ENCODE measurements at regions not wholly inside any gene's neighbourhood (a gene's known extent, or its start where the extent isn't known, plus 50 kb on each side); places are given as distances from the start of the nearest gene placed in this dataset.

- H3K4me2 ChIP-seq: no peak overlapping the region
- Mint-ChIP-seq H3K4me3 (no peak overlapping the region), H3K27ac (no peak overlapping the region), H3K9me3 (peaks cover 12% of the 10 kb centered on the region), H3K4me1 (no peaks in the 10 kb centered on the region), H3K27me3 (ENCODE audit: insufficient read depth, low read depth) (peaks cover 53% of the 10 kb centered on the region), H3K36me3 (no peaks in the 10 kb centered on the region)
- no peak overlapping the region for H3K9ac ChIP-seq
- no peak overlapping the region for H3K27ac ChIP-seq
- TF ChIP-seq CTCF (IDR thresholded peaks at IDR 0.05): no peak
- TF ChIP-seq EZH2 (IDR thresholded peaks at IDR 0.05): no peak
- no peak for TF ChIP-seq EZH2phosphoT487 (IDR thresholded peaks at IDR 0.05)
- H3K36me3 ChIP-seq: no peaks in the 10 kb centered on the region
- DNase-seq (ENCODE audit: low spot score): no peak
- no peak overlapping the region for H2AFZ ChIP-seq (replicated peaks)
- H3K79me2 ChIP-seq (ENCODE audit: low read depth): no peaks in the 10 kb centered on the region
- no peak overlapping the region for H3K4me3 ChIP-seq
- H3K27me3 ChIP-seq: peaks cover 73% of the 10 kb centered on the region
- no peaks in the 10 kb centered on the region for H3K9me3 ChIP-seq (ENCODE audit: low read depth)
- H3F3A ChIP-seq (ENCODE audit: low read depth): no peaks in the 10 kb centered on the region
- H4K20me1 ChIP-seq (ENCODE audit: low read depth): peaks cover 32% of the 10 kb centered on the region
- H3K4me1 ChIP-seq: no peaks in the 10 kb centered on the region
Observed at GRCh38 chr3:94739420-94739819, 676.6 kb downstream of the NSUN3 start.

- TF ChIP-seq EZH2phosphoT487 (IDR thresholded peaks at IDR 0.05): no peak
- TF ChIP-seq EZH2 (IDR thresholded peaks at IDR 0.05): no peak
- no peak for TF ChIP-seq CTCF (IDR thresholded peaks at IDR 0.05)
- Histone ChIP-seq H2AFZ (replicated peaks) (no peak overlapping the region), H3K27me3 (no peaks in the 10 kb centered on the region), H4K20me1 (ENCODE audit: low read depth) (no peaks in the 10 kb centered on the region), H3K9me3 (ENCODE audit: low read depth) (no peaks in the 10 kb centered on the region), H3K27ac (no peak overlapping the region), H3K4me2 (no peak overlapping the region), H3F3A (ENCODE audit: low read depth) (no peaks in the 10 kb centered on the region), H3K9ac (no peak overlapping the region), H3K79me2 (ENCODE audit: low read depth) (no peaks in the 10 kb centered on the region), H3K36me3 (no peaks in the 10 kb centered on the region), H3K4me3 (no peak overlapping the region), H3K4me1 (no peaks in the 10 kb centered on the region)
- Mint-ChIP-seq H3K4me1 (no peaks in the 10 kb centered on the region), H3K27ac (no peak overlapping the region), H3K9me3 (no peaks in the 10 kb centered on the region), H3K36me3 (no peaks in the 10 kb centered on the region), H3K27me3 (ENCODE audit: insufficient read depth, low read depth) (peaks cover 2% of the 10 kb centered on the region), H3K4me3 (no peak overlapping the region)
- DNase-seq (ENCODE audit: low spot score): no peak
Observed at GRCh38 chr3:94758751-94759150, 695.9 kb downstream of the NSUN3 start.

GRCh38 chr3:94772402-94772801 is 709.5 kb downstream of the NSUN3 start:
- H3K79me2 ChIP-seq (ENCODE audit: low read depth): no peaks in the 10 kb centered on the region
- H3K27ac ChIP-seq: no peak overlapping the region
- no peaks in the 10 kb centered on the region for H3K36me3 Mint-ChIP-seq
- H3K27me3 ChIP-seq: no peaks in the 10 kb centered on the region
- no peak overlapping the region for H3K4me3 ChIP-seq
- H3K27ac Mint-ChIP-seq: no peak overlapping the region
- H3K4me2 ChIP-seq: no peak overlapping the region
- no peak overlapping the region for H3K4me3 Mint-ChIP-seq
- no peak for DNase-seq (ENCODE audit: low spot score)
- no peaks in the 10 kb centered on the region for H3K4me1 ChIP-seq
- H4K20me1 ChIP-seq (ENCODE audit: low read depth): no peaks in the 10 kb centered on the region
- H3K4me1 Mint-ChIP-seq: no peaks in the 10 kb centered on the region
- no peaks in the 10 kb centered on the region for H3K27me3 Mint-ChIP-seq (ENCODE audit: insufficient read depth, low read depth)
- H2AFZ ChIP-seq (replicated peaks): no peak overlapping the region
- TF ChIP-seq EZH2 (IDR thresholded peaks at IDR 0.05) (no peak), EZH2phosphoT487 (IDR thresholded peaks at IDR 0.05) (no peak), CTCF (IDR thresholded peaks at IDR 0.05) (no peak)
- no peaks in the 10 kb centered on the region for H3K9me3 ChIP-seq (ENCODE audit: low read depth)
- H3K9ac ChIP-seq: no peak overlapping the region
- H3F3A ChIP-seq (ENCODE audit: low read depth): no peaks in the 10 kb centered on the region
- no peaks in the 10 kb centered on the region for H3K9me3 Mint-ChIP-seq
- H3K36me3 ChIP-seq: no peaks in the 10 kb centered on the region

- H3K27me3 Mint-ChIP-seq (ENCODE audit: insufficient read depth, low read depth): no peaks in the 10 kb centered on the region
- H3K9ac ChIP-seq: no peak overlapping the region
- no peak overlapping the region for H3K4me3 ChIP-seq
- H3K27ac ChIP-seq: no peak overlapping the region
- H3K4me3 Mint-ChIP-seq: no peak overlapping the region
- no peak overlapping the region for H3K4me2 ChIP-seq
- no peaks in the 10 kb centered on the region for H4K20me1 ChIP-seq (ENCODE audit: low read depth)
- DNase-seq (ENCODE audit: low spot score): no peak
- no peaks in the 10 kb centered on the region for H3K27me3 ChIP-seq
- no peaks in the 10 kb centered on the region for H3K79me2 ChIP-seq (ENCODE audit: low read depth)
- no peaks in the 10 kb centered on the region for H3F3A ChIP-seq (ENCODE audit: low read depth)
- H3K36me3 Mint-ChIP-seq: no peaks in the 10 kb centered on the region
- H3K4me1 ChIP-seq: no peaks in the 10 kb centered on the region
- TF ChIP-seq CTCF (IDR thresholded peaks at IDR 0.05) (no peak), EZH2 (IDR thresholded peaks at IDR 0.05) (no peak), EZH2phosphoT487 (IDR thresholded peaks at IDR 0.05) (no peak)
- no peaks in the 10 kb centered on the region for H3K4me1 Mint-ChIP-seq
- no peak overlapping the region for H2AFZ ChIP-seq (replicated peaks)
- H3K9me3 Mint-ChIP-seq: no peaks in the 10 kb centered on the region
- no peaks in the 10 kb centered on the region for H3K36me3 ChIP-seq
- no peak overlapping the region for H3K27ac Mint-ChIP-seq
- no peaks in the 10 kb centered on the region for H3K9me3 ChIP-seq (ENCODE audit: low read depth)
Observed at GRCh38 chr3:94775746-94776145, 712.9 kb downstream of the NSUN3 start.

Measured in neural progenitor cell (in vitro differentiated cells).